RKO (cell line): ENCODE measurements at regions not wholly inside any gene's neighbourhood (a gene's known extent, or its start where the extent isn't known, plus 50 kb on each side); places are given as distances from the start of the nearest gene placed in this dataset.
"Not testable (repeated sequence)": the region's sequence is repeated elsewhere in the genome, so short reads cannot be mapped to it uniquely, and the experiment has no call there.

Experiments used
- DNase-seq: peaks from one replicate; pipeline ENCODE4 v3.0.0-alpha.2; 2016; ENCODE audit warnings: low spot score

- no peak for DNase-seq
Measured at GRCh38 chr20:19897891-19898290, 119.3 kb upstream of the NAA20 start.

- DNase-seq = no peak
Measured at GRCh38 chr20:19901226-19901625, 115.9 kb upstream of the NAA20 start.

GRCh38 chr20:19903168-19903811 is 113.9 kb upstream of the NAA20 start:
- DNase-seq = no peak

GRCh38 chr20:19907326-19908056 is 109.7 kb upstream of the NAA20 start:
- DNase-seq = no peak

GRCh38 chr20:19908576-19908975 is 108.6 kb upstream of the NAA20 start:
- DNase-seq = no peak

- DNase-seq = no peak
Measured at GRCh38 chr20:19909725-19910124, 107.4 kb upstream of the NAA20 start.

GRCh38 chr20:19911810-19912382 is 105.3 kb upstream of the NAA20 start:
- DNase-seq = no peak

GRCh38 chr20:19913349-19913748 is 103.8 kb upstream of the NAA20 start:
- no peak for DNase-seq

- peak; percentile 50 for DNase-seq
Measured at GRCh38 chr20:19913927-19914614, 103.1 kb upstream of the NAA20 start.

GRCh38 chr20:19915111-19915798 is 101.9 kb upstream of the NAA20 start:
- no peak for DNase-seq

- no peak for DNase-seq
Measured at GRCh38 chr20:19916531-19917485, 100.4 kb upstream of the NAA20 start.

GRCh38 chr20:19918965-19919329 is 98.2 kb upstream of the NAA20 start:
- DNase-seq = no peak

- DNase-seq = no peak
Measured at GRCh38 chr20:19920381-19921138, 96.6 kb upstream of the NAA20 start.

- no peak for DNase-seq
Measured at GRCh38 chr20:19921284-19921793, 95.8 kb upstream of the NAA20 start.

GRCh38 chr20:19921829-19922228 is 95.3 kb upstream of the NAA20 start:
- DNase-seq = not testable (repeated sequence)

GRCh38 chr20:19922716-19923115 is 94.4 kb upstream of the NAA20 start:
- no peak for DNase-seq

- no peak for DNase-seq
Measured at GRCh38 chr20:19923762-19924161, 93.4 kb upstream of the NAA20 start.

- no peak for DNase-seq
Measured at GRCh38 chr20:19924255-19924654, 92.9 kb upstream of the NAA20 start.

GRCh38 chr20:19926591-19926990 is 90.6 kb upstream of the NAA20 start:
- DNase-seq = no peak

GRCh38 chr20:19928328-19929011 is 88.7 kb upstream of the NAA20 start:
- no peak for DNase-seq
